Liver (tissue), 8 donors: ENCODE measurements at regions not wholly inside any gene's neighbourhood (a gene's known extent, or its start where the extent isn't known, plus 50 kb on each side); places are given as distances from the start of the nearest gene placed in this dataset.

Source experiments
- DNase-seq: peaks from one replicate; pipeline ENCODE4 v3.0.0-alpha.2; 2017; ENCODE audit warnings: low spot score
- H3K27ac ChIP-seq, 2 donors: one replicate each; pipeline ENCODE4 v1.7.0; 2013; ENCODE audit warnings: inconsistent platforms in 2 of 2, low read length in 2 of 2, control low read depth in 1 of 2, low read depth in 1 of 2, mild to moderate bottlenecking in 1 of 2
- H3K27me3 ChIP-seq, 4 donors: one replicate each; pipeline versions ENCODE4 v1.6.1 to v1.7.0; 2013; ENCODE audit warnings: low read length in 3 of 4, inconsistent platforms in 1 of 4, mild to moderate bottlenecking in 1 of 4, moderate library complexity in 1 of 4; ENCODE audit not compliant: control insufficient read depth in 4 of 4, insufficient read depth in 4 of 4
- H3K36me3 ChIP-seq, 4 donors: one replicate each; pipeline versions ENCODE4 v1.6.1 to v1.7.0; 2013; ENCODE audit warnings: low read length in 3 of 4, mild to moderate bottlenecking in 3 of 4, low read depth in 1 of 4, moderate library complexity in 1 of 4; ENCODE audit not compliant: control insufficient read depth in 4 of 4, insufficient read depth in 3 of 4
- H3K4me1 ChIP-seq, 4 donors: one replicate each; pipeline versions ENCODE4 v1.6.1 to v1.7.0; 2013; ENCODE audit warnings: low read length in 3 of 4, mild to moderate bottlenecking in 3 of 4, moderate library complexity in 1 of 4; ENCODE audit not compliant: control insufficient read depth in 4 of 4, insufficient read depth in 4 of 4
- H3K4me3 ChIP-seq, 3 donors: one replicate each; pipeline versions ENCODE4 v1.6.1 to v1.7.0; 2013; ENCODE audit warnings: low read length in 3 of 3, control low read depth in 1 of 3, low read depth in 1 of 3, mild to moderate bottlenecking in 1 of 3
- H3K9ac ChIP-seq, 2 donors: one replicate each; pipeline ENCODE4 v1.7.0; 2013; ENCODE audit warnings: low read length in 2 of 2, mild to moderate bottlenecking in 2 of 2, moderate library complexity in 2 of 2, control low read depth in 1 of 2, low read depth in 1 of 2
- H3K9me3 ChIP-seq, 4 donors: one replicate each; pipeline versions ENCODE4 v1.6.1 to v1.7.0; 2013; ENCODE audit warnings: low read length in 3 of 4; ENCODE audit not compliant: control insufficient read depth in 4 of 4
- ATF3 ChIP-seq: IDR thresholded peaks from 2 replicates; pipeline ENCODE4 v1.6.1; 2016; ENCODE audit warnings: antibody characterized with exemption
- CTCF ChIP-seq: fragments of 150-350 bp; IDR thresholded peaks from 2 replicates; pipeline ENCODE4 v1.5.1; 2017; ENCODE audit warnings: improper control_type of control experiment, low read depth, low read length; ENCODE audit not compliant: missing input control
- EGR1 ChIP-seq, 2 donors: IDR thresholded peaks; 2 replicates each; pipeline ENCODE4 v1.6.1; 2016 to 2018; ENCODE audit warnings: antibody characterized with exemption in 2 of 2, low read depth in 2 of 2
- FOXA1 ChIP-seq: IDR thresholded peaks from 2 replicates; pipeline ENCODE4 v1.6.1; 2016; ENCODE audit warnings: antibody characterized with exemption
- FOXA2 ChIP-seq: IDR thresholded peaks from 2 replicates; pipeline ENCODE4 v1.6.1; 2016; ENCODE audit warnings: antibody characterized with exemption
- GABPA ChIP-seq, 2 donors: IDR thresholded peaks in 1 of 2; conservative IDR thresholded peaks in 1 of 2; 2 replicates each; pipeline ENCODE4 v1.6.1; 2016; ENCODE audit warnings: antibody characterized with exemption in 2 of 2, mild to moderate bottlenecking in 1 of 2, moderate library complexity in 1 of 2
- HNF4A ChIP-seq, 2 donors: conservative IDR thresholded peaks; 2 replicates each; pipeline ENCODE4 v1.6.1; 2016; ENCODE audit warnings: antibody characterized with exemption in 2 of 2, mild to moderate bottlenecking in 2 of 2
- HNF4G ChIP-seq: IDR thresholded peaks from 2 replicates; pipeline ENCODE4 v1.6.1; 2016; ENCODE audit warnings: antibody characterized with exemption
- JUND ChIP-seq, 2 donors: IDR thresholded peaks; 2 replicates each; pipeline ENCODE4 v1.6.1; 2016; ENCODE audit warnings: antibody characterized with exemption in 2 of 2
- MAX ChIP-seq: IDR thresholded peaks from 2 replicates; pipeline ENCODE4 v1.6.1; 2016; ENCODE audit warnings: antibody characterized with exemption
- NR2F2 ChIP-seq: IDR thresholded peaks from 2 replicates; pipeline ENCODE4 v1.6.1; 2016; ENCODE audit warnings: antibody characterized with exemption
- REST ChIP-seq: IDR thresholded peaks from 2 replicates; pipeline ENCODE4 v1.6.1; 2016; ENCODE audit warnings: antibody characterized with exemption, mild to moderate bottlenecking
- RXRA ChIP-seq, 2 donors: IDR thresholded peaks; 2 replicates each; pipeline ENCODE4 v1.6.1; 2017 to 2018; ENCODE audit warnings: antibody characterized with exemption in 2 of 2, mild to moderate bottlenecking in 1 of 2
- SP1 ChIP-seq: IDR thresholded peaks from 2 replicates; pipeline ENCODE4 v1.6.1; 2018; ENCODE audit warnings: antibody characterized with exemption, mild to moderate bottlenecking
- TAF1 ChIP-seq: conservative IDR thresholded peaks from 2 replicates; pipeline ENCODE4 v1.6.1; 2016; ENCODE audit warnings: antibody characterized with exemption, mild to moderate bottlenecking
- YY1 ChIP-seq: IDR thresholded peaks from 2 replicates; pipeline ENCODE4 v1.6.1; 2016; ENCODE audit warnings: antibody characterized with exemption, mild to moderate bottlenecking
- ZBTB33 ChIP-seq: IDR thresholded peaks from 2 replicates; pipeline ENCODE4 v1.6.1; 2016; ENCODE audit warnings: antibody characterized with exemption
- WGBS: extraction: QIAGEN DNeasy Blood & Tissue Kit; methylation state at CpG from one replicate; pipeline ENCODE4 v1.1.7; 2013; 5-methylcytosine and 5-hydroxymethylcytosine counted together
- donor health status: healthy.
- donor health status: healthy.
- donor health status: healthy.
- donor health status: healthy.
- donor health status: healthy.

GRCh38 chr22:49604732-49605302 is 222.9 kb downstream of the BRD1 start:
- TF ChIP-seq FOXA2: no peak
- TF ChIP-seq NR2F2: no peak
- TF ChIP-seq CTCF: no peak
- Histone ChIP-seq H3K27me3 (peaks cover 0 to 2% (median 0%) of the 10 kb centered on the region in 4 donors), H3K9ac (no peak overlapping the region), H3K27ac (no peak overlapping the region), H3K36me3 (no peaks in the 10 kb centered on the region), H3K9me3 (peaks cover 2 to 8% (median 3%) of the 10 kb centered on the region in 4 donors), H3K4me1 (no peaks in the 10 kb centered on the region), H3K4me3 (no peak overlapping the region)
- 93% methylated on average over 3 of the region's 3 CpGs for WGBS
- DNase-seq: no peak

GRCh38 chr22:49603016-49603415 is 224.7 kb downstream of the BRD1 start:
- H3K27ac ChIP-seq: no peak overlapping the region
- no peaks in the 10 kb centered on the region for H3K36me3 ChIP-seq
- H3K4me3 ChIP-seq: no peak overlapping the region
- H3K4me1 ChIP-seq: no peaks in the 10 kb centered on the region
- TF ChIP-seq MAX (no peak), GABPA (IDR thresholded peaks at IDR 0.05 in 1 of 2, conservative IDR thresholded peaks at IDR 0.05 in 1 of 2) (no peak), FOXA2 (no peak), JUND (IDR thresholded peaks at IDR 0.05) (no peak)
- H3K9ac ChIP-seq: no peak overlapping the region
- WGBS: 77% methylated on average over 10 of the region's 10 CpGs
- no peak for DNase-seq
- H3K27me3 ChIP-seq: peaks cover 0 to 2% (median 0%) of the 10 kb centered on the region in 4 donors
- H3K9me3 ChIP-seq: peaks cover 2 to 8% (median 3%) of the 10 kb centered on the region in 4 donors

- Histone ChIP-seq H3K9me3 (peaks cover 2 to 8% (median 3%) of the 10 kb centered on the region in 4 donors), H3K27me3 (peaks cover 0 to 2% (median 0%) of the 10 kb centered on the region in 4 donors), H3K36me3 (no peaks in the 10 kb centered on the region), H3K4me1 (no peaks in the 10 kb centered on the region), H3K4me3 (no peak overlapping the region), H3K9ac (no peak overlapping the region), H3K27ac (no peak overlapping the region)
- DNase-seq: no peak
- 93% methylated on average over 13 of the region's 13 CpGs for WGBS
- no peak for TF ChIP-seq JUND (IDR thresholded peaks at IDR 0.05)
- TF ChIP-seq FOXA2: no peak
- TF ChIP-seq SP1: no peak
- TF ChIP-seq MAX: no peak
- no peak for TF ChIP-seq ATF3
- TF ChIP-seq CTCF: no peak
- no peak for TF ChIP-seq GABPA (IDR thresholded peaks at IDR 0.05 in 1 of 2, conservative IDR thresholded peaks at IDR 0.05 in 1 of 2)
- TF ChIP-seq YY1: no peak
- no peak for TF ChIP-seq HNF4G
- no peak for TF ChIP-seq FOXA1
- TF ChIP-seq TAF1: no peak
- no peak for TF ChIP-seq REST
- TF ChIP-seq EGR1 (IDR thresholded peaks at IDR 0.05; ENCODE audit: low read depth in 2 of 2): no peak
- TF ChIP-seq RXRA (IDR thresholded peaks at IDR 0.05): no peak
- no peak for TF ChIP-seq NR2F2
- no peak for TF ChIP-seq ZBTB33
- no peak for TF ChIP-seq HNF4A (conservative IDR thresholded peaks at IDR 0.05)
Observed at GRCh38 chr22:49602481-49602880, 225.2 kb downstream of the BRD1 start.
